ENCODE measurements at regions not wholly inside any gene's neighbourhood (a gene's known extent, or its start where the extent isn't known, plus 50 kb on each side); places are given as distances from the start of the nearest gene placed in this dataset.

DNA sequence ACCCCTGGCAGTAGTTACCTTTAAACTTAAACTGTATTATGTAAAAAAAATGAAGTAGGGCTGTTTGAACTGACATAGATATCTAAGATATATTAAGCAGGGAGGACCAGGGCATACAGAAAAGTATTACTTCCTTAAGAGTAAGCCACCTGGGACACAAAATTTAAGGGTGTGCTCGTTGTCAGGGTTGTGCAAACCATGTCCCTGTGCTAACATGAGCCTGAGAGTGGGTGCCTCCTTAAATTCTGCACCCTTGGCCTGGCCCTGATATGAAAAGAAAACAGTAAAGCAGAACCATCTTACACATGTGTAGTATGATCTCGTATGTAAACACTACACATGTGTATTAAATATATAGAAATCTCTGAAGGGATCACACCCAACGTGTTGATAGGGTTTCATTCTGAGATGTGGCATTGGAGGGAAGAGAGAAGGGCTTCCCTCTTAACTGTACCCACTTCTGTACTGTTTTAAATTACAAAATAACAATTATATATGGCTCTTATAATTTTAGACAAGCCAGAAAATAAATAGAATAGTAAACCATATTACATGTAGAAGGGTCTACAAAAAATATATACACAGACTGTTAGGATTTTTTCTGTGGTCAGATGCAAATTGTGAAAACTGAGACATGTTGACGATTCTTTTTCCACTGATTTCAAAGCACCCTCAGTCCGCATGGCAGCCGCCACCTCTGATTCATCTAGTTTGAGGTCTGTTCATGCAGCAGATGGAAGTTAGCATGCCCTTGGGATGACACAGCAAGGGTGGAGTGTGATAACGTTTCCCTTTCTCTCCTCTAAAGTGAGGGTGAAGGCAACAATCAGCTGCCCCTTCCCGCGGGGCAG lies 400.8 kb upstream of the PROK2 start:
- no peak for DNase-seq

- no peak for DNase-seq
These were observed 398.5 kb upstream of the PROK2 start for GRCh38 chr3:72183489-72183888.

DNA sequence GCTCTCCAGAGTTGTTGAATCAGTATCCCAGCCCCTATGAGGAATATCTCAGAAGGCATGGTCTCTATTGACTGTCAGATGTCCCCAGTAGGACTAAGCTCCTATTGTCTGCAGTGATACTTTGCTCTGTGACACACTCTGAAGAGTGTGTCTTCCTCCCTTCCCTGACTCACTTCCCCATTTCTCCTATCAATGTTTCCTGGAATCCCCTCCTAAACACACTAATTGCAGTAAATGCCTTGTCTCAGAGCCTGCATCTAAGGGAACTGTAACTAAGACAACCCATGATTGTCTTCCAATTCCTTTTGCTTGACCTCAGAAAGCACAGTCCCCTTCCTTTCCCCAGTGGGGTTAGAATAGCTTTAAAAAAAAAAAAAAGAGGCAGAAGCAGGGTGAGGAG lies 397.3 kb upstream of the PROK2 start:
- no peak for DNase-seq

DNA sequence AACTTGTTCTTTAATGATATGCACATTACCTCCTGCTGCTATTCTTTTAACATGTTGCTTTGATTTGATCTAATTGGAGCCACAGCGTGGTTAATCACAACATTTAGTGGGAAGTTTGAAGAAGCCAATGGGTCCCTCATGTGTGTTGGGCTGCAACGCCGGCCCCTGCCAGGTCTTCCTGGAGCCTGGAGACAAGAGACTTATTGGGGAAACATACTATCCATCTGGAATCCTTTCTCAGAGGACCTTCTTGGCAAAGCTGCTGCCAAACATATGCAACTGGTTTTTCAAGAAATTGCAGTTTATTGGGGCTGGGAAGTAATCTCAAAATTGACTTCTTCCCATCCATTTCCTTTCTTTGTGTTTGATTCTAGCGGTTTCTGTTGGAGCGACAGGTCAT lies 396.3 kb upstream of the PROK2 start:
- DNase-seq: no peak

DNA sequence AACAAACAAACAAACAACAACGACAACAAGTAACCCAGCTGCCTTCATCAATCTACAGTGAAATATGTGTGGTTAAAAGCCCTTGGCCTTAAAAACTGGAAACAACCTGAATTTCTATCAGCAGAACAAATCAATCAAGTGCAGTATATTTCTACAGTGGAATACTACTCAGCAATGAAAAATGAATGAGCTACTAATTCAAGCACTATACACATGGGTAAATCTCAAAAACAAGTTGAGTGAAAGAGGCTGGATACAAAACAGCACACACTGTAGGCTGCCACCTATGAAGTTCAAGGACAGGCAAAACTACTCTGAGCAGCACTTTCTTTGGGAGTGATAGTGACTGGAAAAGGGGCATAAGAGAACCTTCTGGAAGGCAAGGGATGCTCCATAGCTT lies 395.5 kb upstream of the PROK2 start:
- no peak for DNase-seq

GRCh38 chr3:72179107-72179464 lies 394.1 kb upstream of the PROK2 start:
- DNase-seq: no peak

DNA sequence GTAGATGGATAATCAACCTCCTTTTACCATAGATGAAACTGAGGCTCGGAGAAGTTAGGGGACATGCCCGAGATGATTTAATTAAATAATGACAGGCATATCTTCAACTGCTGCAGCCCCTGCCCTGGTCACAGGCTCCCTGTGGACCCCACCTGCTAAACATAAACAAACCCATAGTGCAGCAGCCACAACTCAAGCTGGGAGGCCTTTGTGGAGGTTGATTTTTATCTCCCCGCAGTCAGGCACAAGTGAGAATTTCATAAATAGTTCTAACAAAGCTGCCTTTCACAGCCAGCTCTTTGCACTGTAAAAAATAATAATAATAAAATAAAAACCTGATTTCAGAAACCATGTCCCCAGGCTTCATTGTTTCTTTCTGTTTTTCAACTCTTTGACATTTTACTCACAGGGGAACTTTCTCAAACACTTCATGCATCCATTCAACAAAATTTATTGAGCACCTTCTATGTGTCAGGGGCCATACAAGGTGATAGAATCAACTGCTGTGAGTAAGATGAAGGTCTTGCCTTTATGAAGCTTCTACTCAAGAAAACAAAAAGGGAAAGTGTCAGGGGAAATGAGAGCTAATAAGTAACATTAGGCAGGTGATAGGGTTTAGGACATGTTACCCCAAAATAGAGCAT lies 393.6 kb upstream of the PROK2 start:
- no peak for DNase-seq

GRCh38 chr3:72177075-72178050 lies 392.4 kb upstream of the PROK2 start:
- no peak for DNase-seq

- no peak for DNase-seq
These were observed 391.6 kb upstream of the PROK2 start for GRCh38 chr3:72176537-72177041.

- DNase-seq: no peak
These were observed 390.4 kb upstream of the PROK2 start for GRCh38 chr3:72175296-72175858.

DNA sequence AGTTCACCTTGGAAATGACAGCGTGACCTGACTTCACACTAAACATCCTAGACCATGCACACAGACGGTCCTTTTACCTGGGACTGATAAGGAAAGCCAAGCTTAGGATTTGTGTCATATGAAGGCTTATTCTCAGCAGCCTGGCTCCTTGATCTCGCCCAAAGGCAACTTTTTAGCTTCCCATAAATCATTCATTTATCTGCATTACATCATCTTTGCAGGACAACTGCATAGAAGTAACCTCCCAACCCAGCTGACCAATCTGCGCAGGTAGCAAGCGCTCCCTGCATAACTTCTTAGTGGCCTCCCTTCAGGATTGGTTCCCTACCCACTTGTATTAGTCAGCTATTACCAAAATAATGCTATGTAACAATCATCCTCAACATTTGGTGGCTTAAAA lies 389.9 kb upstream of the PROK2 start:
- no peak for DNase-seq

GRCh38 chr3:72174040-72174439 lies 389.1 kb upstream of the PROK2 start:
- no peak for DNase-seq

DNA sequence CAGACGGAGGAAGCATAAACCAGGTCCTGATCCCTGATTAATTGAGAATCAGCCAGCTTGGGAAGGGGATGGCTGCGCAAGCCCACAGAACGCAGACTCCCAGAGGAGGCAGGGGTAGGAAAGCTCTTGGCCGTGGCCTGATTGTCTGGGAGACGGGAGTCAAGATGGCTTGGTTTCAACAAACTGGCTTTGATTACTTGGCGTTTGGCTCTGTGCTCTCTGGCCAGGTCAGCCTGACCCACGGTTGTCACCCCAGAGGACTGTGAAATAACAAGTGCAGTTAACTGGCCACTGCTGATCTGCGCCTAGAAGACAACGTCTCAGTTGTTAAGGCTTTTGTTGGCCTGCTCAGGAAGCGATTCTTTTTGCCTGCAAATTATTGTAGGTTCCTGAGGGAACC lies 387.0 kb upstream of the PROK2 start:
- no peak for DNase-seq

DNA sequence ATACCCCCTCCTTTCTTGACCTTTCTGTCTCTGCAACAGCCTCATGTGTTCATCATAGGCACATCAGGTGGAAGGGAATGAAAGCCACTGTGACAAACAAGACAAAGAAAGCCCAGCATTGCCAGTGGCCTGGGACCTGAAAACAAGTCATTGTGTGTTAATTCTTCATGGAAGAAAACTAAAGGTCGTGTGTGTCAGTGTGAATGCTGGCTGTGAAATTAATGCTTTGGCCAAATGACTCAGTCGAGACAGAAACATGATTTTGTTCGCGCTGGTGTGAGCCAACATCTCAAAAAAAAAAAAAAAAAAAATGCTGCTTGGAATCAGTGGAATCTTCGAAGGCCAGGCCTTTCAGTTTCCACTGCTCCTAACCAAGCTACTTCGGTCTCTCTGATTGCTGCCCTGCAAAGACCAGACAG lies 386.5 kb upstream of the PROK2 start:
- DNase-seq: no peak

GRCh38 chr3:72169561-72170472 lies 384.9 kb upstream of the PROK2 start:
- no peak for DNase-seq

DNA sequence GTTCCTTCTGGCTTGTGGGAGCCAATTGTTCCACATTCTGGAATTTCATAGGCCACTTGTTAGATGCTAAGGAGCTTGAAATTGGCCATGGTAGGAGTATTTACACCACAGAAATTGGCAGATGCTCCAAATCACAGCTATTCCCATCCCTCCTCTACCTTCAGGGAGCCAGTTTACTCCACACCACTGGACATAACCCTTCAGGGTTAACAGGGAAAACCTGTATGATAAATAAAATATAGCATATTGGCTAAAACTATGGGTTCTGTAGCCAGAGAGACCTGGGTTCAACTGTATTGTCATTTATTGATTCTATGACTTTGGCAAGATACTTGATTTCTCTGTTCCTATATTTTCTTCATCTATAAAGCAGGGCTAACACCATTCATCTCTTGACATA lies 384.2 kb upstream of the PROK2 start:
- DNase-seq: no peak

DNA sequence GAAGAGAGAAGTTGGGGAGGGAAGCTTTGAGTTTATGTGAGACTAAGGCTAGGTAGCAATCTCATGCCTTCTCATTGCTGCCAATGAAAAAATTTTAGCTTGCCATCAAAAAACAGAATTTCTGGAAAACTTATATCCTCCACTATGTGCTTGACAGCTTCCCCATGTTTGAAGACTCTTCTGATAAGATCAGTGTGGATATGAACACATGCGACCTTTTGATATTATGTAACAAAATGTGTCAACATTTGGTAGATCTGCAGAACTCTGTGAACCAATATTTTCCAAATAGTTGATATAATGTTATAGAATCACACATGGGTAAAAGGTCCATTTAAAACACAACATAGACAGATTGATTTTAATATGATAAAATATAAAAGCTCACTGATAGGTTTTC lies 380.9 kb upstream of the PROK2 start:
- no peak for DNase-seq

DNA sequence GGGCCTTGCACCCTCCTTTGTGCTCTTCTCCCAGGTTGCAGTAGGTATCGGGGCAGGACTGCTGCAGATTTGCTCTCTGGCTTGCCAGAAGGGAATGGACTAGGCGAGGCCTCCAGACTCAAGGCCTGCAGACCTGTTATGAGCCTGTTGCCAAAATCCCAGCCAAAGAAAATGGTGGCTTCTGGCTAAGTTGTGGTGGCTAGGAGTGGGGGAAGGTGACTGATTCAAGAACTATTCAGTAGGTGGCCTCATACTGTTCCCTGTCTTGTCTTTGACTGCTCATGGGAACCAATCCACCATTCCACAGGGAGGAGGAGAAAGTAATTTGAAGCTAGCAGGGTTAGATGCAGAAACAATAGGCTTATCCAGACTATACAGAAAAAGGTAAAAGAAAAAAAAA lies 380.4 kb upstream of the PROK2 start:
- DNase-seq: no peak

- no peak for DNase-seq
These were observed 379.7 kb upstream of the PROK2 start for GRCh38 chr3:72164635-72164978.

- DNase-seq: no peak
These were observed 379.1 kb upstream of the PROK2 start for GRCh38 chr3:72163809-72164634.

DNA sequence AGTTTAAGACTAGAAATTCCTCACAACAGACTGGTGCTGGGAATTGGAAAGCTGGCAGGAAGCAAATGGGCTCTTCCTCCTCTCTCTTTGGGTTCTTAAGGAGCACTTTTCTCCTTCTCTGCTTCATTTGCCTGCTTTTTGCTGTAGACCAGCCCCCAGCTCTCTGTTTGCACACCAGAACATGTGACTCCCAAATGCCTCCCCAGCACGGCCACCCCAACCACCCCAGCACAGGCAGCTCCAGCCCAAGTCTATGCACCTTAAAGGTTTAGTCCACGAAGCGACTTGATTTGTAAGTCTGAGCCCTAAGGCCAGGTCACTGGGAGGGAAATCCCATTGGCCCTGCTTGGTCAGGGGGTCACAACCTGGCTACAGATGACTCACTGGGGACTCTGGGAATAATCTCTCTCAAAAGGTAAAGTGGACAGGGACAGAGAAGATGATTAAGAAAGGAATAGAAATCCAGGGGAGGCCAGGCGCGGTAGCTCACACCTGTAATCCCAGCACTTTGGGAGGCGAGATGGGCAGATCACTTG lies 377.8 kb upstream of the PROK2 start:
- no peak for DNase-seq
